Body of pancreas (tissue), 4 donors: ENCODE measurements at regions not wholly inside any gene's neighbourhood (a gene's known extent, or its start where the extent isn't known, plus 50 kb on each side); places are given as distances from the start of the nearest gene placed in this dataset.

Experiments
- POLR2A ChIP-seq, 3 donors: fragments of 450-650 bp; IDR thresholded peaks; one replicate each; pipeline ENCODE4 v1.6.1; 2016; ENCODE audit warnings: antibody characterized with exemption in 3 of 3, mild to moderate bottlenecking in 2 of 3
- TF ChIP-seq, protein P1 (sequence below), 7 experiments: fragments of 450-650 bp in 4 of 7; fragments of 200-600 bp in 3 of 7; sonication (generic) in 3 of 7; IDR thresholded peaks; one replicate each; pipeline ENCODE4 v1.5.1; 2016 to 2019; ENCODE audit warnings: antibody characterized with exemption in 7 of 7

DNA sequence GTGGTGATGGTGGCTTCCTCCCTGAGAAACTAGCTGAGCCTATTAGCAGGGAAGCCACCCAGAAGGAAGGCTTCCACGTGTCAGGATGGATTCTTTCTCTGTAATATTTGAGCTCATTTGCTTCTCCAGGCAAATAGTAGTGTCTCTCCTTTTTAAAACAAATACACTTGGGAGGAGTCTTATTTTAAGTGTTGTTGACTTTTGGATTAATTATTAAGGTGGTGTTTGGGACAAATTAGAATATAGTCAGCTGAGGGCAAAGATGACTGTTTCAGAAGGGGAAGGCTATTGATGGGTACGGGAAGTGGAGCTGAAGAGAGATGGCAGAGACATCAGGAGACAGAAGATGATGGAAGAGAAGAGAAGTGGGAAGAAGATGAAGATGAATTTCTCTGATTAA, 119.8 kb upstream of the PHACTR1 start:
- no peak for TF ChIP-seq POLR2A (IDR thresholded peaks at IDR 0.05)
- TF ChIP-seq, protein P1, sequence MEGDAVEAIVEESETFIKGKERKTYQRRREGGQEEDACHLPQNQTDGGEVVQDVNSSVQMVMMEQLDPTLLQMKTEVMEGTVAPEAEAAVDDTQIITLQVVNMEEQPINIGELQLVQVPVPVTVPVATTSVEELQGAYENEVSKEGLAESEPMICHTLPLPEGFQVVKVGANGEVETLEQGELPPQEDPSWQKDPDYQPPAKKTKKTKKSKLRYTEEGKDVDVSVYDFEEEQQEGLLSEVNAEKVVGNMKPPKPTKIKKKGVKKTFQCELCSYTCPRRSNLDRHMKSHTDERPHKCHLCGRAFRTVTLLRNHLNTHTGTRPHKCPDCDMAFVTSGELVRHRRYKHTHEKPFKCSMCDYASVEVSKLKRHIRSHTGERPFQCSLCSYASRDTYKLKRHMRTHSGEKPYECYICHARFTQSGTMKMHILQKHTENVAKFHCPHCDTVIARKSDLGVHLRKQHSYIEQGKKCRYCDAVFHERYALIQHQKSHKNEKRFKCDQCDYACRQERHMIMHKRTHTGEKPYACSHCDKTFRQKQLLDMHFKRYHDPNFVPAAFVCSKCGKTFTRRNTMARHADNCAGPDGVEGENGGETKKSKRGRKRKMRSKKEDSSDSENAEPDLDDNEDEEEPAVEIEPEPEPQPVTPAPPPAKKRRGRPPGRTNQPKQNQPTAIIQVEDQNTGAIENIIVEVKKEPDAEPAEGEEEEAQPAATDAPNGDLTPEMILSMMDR (IDR thresholded peaks at IDR 0.05) = no peak
